ENCODE measurements at regions not wholly inside any gene's neighbourhood (a gene's known extent, or its start where the extent isn't known, plus 50 kb on each side); places are given as distances from the start of the nearest gene placed in this dataset.

DNA sequence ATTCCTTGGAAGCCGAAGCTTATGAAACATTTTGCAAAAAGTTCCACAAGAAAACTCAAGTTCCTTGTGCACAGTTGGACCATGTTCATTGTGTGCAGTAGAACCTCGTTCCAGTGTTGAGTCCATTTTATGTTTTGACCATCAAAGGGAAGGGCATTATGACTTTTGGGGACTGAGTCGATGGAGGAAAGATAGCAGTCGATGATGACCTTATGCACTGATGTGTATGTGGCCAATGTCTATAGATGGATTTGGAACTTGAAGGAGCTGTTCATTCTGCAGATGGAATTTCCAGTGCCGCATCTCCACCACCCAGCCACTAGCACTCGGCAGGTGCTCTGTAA, 71.5 kb upstream of the IGLL5 start:
- no peak for TF ChIP-seq POLR2A (IDR thresholded peaks at IDR 0.05)
- TF ChIP-seq CTCF (IDR thresholded peaks at IDR 0.05) = no peak

All from adrenal gland (tissue), 5 donors.